Right ventricle myocardium superior (tissue), 1 donor: ENCODE measurements at regions not wholly inside any gene's neighbourhood (a gene's known extent, or its start where the extent isn't known, plus 50 kb on each side); places are given as distances from the start of the nearest gene placed in this dataset.
A peak's percentile ranks its signal among the peaks of the same experiment; 100 is the strongest.
"Not testable (repeated sequence)": the region's sequence is repeated elsewhere in the genome, so short reads cannot be mapped to it uniquely, and the experiment has no call there.

Experiments used
- ATAC-seq: fragments of 200-7000 bp; cut with Tn5 transposase; one replicate; pipeline ENCODE4 v1.9.1; 2020; ENCODE audit warnings: mild to moderate bottlenecking; ENCODE audit not compliant: poor library complexity
- DNase-seq: peaks from one replicate; pipeline ENCODE4 v3.0.0-alpha.2; 2020
- intact Hi-C: fragments of 100-400 bp; cut with DNase I; formaldehyde crosslinking; loops from one replicate; pipeline ENCODE4 v1.11.2; 2022
- donor health status: DM: no; HTN: yes; CAD: no; lungs with severe emphysema.

DNA sequence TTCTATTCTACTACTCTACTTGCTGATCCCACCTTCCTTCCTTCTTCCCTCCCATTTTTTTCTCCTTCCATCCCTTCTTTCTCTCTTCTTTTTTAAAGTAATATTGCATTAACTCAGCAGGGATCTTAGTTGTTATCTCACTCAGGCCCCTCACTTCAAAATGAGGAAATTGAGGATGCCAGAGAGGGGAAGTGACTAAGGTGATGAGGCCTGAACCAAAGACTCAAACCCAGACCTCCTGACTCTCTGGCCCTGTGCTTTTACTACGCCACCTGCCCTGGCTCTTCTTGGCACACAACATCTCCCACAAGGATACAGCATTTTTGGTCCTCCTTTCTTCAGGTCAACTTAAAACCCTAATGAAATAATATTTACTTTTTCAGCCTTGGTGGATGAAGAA lies 151.7 kb upstream of the ZNF648 start:
- no peak for ATAC-seq
- DNase-seq: no peak
- intact Hi-C loops: no loop called here

DNA sequence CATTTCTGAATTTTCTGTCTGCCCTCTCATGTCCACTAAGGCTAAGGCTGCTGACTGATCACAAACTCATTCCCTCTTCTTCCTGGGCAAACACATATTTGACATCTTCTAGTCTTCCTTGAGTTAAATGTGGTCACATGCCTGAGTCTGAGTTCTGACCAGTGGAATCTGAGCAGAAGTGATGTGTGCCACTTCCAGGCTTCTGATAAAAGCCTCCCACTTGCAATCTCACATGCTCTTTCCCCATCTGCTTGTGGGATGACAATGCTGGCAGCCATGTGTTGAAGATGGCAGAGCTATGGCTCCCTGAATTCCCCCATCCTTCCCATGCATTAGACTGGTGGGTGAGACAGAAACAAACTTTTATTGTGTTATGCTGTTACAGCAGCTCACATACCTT lies 149.9 kb upstream of the ZNF648 start:
- intact Hi-C loops: no loop called here
- no peak for ATAC-seq
- no peak for DNase-seq

DNA sequence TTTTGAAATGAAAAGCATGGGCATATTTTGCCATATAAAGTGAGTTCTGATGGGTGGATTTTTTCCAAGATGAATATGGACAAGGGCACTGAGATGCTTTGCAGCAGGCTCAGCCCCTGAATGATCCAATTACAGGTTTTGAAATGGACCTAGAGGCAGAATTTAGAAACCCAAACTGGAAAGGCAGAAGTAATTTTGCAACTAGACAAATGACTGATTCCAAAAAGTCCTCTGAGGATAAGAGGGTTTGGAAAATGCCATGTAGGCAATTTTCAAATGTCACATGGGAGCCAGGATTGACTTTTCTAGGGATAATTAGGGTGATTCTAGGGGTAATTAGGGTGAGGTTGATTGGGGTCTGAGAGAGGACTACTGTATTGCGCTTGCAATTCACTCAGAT lies 148.9 kb upstream of the ZNF648 start:
- no peak for DNase-seq
- intact Hi-C loops: no loop called here
- no peak for ATAC-seq

DNA sequence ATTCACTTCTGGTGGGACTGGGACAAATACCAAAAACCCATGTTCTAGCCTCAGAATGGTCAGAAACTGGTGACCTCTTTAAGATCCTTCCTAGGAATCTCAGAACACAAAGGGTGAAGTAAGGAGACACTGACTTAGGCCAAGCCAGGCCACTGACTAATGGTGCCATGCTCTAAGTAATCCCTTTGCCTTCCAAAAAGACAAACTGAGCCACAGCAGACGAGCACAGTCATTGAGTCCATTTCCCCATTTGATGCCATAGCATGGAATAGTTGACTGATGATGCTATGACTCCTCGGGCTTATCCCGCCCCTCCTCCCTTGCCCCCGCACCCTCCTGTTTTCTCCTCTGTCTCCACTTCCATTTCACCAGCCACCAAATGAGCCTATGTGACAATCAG lies 145.8 kb upstream of the ZNF648 start:
- peak; percentile 19 for ATAC-seq
- no peak for DNase-seq
- intact Hi-C loops: no loop called here

DNA sequence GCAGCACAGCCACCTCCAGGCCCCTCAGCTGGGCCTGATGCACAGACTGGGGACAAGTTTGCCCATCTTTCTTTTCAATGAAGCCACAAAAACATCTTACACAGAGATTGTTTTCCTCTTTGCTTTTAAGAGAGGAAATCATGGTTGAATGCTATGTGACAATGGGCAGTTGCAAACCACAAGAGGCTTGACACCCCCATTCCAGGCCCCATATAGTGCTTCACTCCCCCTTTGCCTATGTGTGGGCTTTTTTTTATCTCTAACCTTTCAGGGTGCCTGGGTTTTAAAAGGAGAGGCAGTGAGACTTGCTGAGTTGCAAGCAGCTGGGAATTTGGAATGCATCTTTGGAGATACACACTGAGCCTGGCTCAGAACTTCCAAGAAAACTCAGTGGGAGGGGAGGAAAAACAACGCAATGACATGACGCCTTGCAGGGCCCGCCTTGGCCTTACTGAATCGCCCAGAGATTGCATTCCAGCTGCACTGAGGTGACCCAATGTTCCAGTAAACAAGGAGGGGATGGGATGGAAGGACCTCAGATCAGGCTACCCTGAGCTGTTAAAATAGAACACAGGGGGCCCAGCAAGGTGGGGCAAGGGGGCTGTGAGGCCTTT lies 145.2 kb upstream of the ZNF648 start:
- intact Hi-C loops: no loop called here
- peak; percentile 78 for DNase-seq
- ATAC-seq: peak; percentile 88

DNA sequence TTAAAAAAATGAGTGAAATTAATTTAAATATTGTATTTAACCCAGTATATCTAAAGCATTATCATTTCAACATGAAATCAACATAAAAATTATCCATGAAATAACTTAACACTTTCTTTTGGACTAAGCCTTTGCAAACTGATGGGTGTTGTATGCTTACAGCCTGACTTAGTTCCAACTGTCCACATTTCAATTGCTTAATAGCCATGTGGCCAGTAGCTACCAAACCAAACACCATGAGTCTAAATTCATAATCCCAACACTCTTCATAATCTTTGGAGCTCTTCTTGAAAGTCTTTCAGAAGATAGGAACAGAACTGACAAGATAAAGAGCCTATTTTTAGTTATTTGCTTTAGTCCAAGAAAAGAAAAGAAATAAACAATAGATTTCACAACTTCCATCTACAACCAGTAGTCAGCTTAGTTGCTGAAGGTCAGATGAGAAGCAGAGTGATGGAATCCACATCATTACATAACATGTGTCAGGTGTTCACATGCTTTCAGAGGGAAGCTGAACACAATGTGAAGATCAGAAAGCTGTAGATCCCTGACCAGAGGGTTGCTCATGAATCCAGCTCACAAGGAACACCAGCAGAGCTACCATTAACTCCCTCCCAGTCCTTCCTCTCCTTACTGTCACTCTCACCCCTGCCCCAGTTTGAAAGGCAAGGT lies 144.0 kb upstream of the ZNF648 start:
- DNase-seq (no peak), ATAC-seq (peak; percentile 28)
- intact Hi-C loops: no loop called here

DNA sequence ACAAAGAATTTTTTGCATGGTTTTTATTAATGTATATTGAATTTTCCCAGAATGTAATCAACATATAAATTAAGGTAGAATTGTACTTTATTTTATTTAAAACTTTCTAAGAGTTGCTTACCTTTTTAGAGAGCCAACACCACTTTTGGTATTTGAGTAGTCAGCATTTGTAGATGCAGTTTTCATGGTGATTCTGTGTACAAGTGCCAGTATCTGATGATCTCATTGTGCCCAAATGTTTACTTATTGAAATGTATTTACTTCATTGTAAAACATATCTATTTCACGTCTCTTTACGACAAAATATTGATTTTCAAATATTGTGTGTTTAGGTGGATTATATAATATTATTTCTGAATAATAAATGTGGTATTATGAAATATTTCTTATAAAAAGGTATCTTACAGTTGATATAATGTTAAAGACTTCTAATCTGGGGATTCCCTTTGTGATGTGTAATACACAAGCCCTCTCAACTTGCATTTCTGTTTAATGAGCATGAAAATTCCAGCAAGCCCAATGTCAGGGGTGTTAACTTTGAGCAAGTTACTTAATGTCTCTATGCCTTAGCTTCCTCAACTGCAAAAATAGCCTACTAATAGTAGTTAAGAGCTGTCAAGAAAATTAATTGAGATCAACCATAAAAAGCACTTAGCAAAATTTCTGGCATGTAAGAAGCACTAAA lies 141.8 kb upstream of the ZNF648 start:
- intact Hi-C loops: no loop called here
- ATAC-seq: no peak
- DNase-seq: no peak

DNA sequence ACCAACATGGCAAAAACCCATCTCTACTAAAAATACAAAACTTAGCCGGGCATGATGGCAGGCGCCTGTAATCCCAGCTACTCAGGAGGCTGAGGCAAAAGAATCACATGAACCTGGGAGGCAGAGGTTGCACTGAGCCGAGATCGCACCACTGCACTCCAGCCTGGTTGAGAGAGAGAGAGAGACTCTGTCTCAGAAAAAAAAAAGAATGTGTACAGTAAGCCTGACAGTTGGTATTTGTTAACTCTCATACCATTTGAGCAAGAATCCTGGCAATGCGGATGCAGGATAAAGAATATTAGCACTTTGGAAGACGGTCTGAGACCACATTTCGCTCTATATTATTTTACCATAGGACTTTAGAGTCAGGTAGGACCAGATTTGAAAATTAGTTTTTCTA lies 140.0 kb upstream of the ZNF648 start:
- intact Hi-C loops, ATAC-seq, DNase-seq: not testable (repeated sequence)

DNA sequence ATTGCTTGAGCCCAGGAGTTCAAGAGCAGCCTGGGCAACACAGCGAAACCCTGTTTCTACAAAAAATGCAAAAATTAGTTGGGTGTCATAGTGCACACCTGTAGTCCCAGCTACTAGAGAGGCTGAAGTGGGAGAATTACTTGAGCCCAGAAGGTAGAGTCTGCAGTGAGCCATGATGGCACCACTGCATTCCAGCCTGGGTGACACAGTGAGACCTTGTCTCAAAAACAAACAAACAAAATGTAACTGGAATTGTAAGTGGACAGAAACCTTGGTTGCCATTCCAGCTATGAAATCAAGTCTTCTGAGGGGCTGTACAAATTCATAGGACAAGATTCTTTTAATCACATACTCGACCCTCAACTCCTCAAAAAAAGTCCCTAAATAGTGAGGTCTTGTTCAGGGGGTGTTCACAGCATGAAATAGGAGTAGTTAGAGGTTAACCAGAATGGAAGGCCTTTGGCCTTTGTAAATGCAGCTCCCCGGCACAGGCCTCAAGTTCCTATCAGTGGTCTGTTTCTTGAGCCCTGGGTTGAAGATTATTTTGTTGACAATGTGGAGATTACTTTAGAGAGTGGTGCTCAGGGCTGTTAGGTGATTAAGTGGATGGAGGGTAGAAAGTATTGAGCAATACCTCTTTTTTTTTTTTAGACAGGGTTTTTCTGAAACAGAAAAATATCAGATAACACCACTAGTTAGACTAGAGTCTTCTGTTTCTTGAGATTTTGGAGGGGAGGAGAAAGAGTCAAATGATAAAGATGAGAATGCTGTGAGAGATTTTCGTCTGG lies 138.7 kb upstream of the ZNF648 start:
- intact Hi-C loops: no loop called here
- DNase-seq: no peak
- no peak for ATAC-seq

DNA sequence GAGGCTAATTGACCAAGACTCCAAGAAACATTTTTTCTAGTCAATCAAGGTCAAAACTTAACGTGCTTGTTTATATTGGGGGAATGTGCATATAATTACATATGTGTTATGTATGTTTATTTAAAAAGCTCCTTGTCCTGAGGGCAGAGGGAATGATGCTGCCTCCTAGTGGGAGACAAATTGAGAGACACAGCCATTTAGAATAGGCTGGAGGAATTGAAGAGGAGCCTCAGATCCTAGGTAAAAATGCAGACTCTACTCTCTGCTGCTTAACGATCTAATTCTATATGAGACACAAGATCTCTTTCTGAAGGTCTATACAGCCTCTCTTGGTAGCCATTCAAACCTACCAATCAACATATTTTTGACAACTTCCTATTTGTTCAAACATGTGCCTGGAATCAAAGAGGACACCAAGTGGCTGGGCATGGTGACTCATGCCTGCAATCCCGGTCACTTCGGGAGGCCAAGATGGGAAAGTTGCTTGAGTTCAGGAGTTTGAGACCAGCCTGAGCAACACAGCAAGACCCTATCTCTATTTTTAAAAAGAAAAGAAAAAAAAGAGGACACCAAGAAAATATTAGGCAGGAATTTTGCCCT lies 136.6 kb upstream of the ZNF648 start:
- no peak for ATAC-seq
- intact Hi-C loops: loop anchor here (10.0 kb wide), 1 partner anchor 53 kb away; no protein-coding TSS in a partner anchor
- DNase-seq: no peak

DNA sequence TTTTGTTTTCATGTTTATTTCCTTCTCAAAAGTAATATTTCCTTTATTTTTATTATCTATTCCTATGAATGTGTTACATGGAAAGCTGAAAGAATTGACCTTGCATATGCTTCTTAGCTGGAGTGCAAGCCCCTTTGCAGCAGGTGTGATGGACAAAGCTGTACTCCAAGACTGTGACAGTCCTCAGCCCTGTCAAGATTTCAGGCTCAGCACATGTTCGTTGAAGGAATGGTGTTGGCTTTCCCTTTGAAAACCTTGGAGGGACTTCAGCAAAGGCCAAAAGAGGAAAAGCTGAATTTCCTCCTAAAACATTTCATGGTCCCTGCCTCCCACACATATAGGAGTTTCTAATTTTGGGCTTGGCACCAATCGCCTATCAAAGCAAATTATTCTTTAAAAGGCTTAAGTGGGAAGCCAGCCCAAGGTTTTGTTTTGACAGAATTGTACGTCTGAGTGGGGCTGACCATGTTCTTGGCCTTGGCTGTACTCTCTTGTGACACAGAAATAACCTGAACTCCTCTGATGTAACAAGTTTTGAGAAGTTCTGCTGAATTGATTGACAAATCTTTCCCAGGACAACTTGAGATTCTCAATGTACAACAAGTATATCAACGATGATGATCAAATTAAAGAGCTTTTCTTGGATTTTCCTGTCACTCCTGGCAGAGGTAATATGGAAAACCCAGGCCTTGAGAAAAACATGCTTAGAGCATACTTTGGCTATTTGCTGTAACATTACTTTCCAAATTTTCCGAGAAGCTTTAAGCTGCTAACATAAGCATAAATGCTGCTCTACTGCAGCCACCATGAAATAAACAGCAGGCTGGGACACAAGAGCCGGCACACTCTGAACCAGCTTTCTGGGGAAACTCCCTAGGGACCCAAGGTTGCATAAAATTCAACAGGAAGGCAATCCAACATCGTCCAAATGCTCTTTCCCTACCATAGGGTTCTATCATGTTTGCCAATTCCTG lies 135.7 kb upstream of the ZNF648 start:
- peak; percentile 85 for ATAC-seq
- DNase-seq: peak; percentile 48
- intact Hi-C loops: loop anchor here (10.0 kb wide), 1 partner anchor 52 kb away; no protein-coding TSS in a partner anchor

DNA sequence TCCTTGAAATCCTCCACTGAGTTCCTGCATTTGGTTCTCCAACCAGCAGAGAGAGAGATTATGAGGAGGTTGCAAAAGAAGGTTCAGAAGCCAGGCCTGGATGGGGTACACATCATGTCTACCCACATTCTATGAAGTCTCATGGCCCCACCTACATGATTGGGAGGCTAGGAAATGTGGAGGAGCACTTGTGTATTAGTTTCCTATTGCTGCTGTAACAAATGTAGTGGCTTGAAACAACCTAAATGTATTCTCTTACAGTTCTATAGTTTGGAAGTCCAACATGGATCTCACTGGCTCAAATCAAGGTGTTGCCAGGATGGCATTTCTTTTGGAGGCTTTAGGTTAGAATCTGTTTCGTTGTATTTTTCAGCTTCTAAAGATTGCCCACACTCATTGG lies 134.2 kb upstream of the ZNF648 start:
- DNase-seq (no peak), ATAC-seq (no peak)
- intact Hi-C loops: loop anchor here (10.0 kb wide), 1 partner anchor 51 kb away; no protein-coding TSS in a partner anchor

DNA sequence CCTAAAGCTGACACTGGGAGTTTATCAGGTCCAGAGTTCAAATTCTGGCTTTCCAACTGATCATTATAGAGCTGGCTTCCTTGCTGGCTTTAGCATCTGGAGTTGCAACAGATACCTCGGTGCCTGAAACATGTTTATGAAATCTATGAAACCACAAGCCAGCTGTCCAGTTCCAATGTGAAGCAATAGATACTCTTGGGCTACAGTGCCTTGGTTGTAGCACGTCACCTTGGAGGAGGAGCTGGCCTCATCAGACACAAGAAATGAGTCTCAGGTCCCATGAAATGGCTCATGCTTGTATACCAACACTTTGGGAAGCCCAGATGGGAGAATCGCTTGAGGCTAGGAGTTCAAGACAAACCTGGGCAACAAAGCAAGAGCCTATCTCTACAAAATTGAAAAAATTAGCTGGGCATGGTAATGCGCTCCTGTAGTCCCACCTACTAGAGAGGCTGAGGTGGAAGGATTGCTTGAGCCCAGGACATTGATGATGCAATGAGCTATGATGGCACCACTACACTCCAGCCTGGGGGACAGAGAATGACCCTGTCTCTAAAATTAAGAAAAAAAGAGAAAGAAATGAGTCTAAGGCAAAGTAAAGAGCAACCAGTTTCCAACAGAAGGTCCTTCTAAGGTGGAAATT lies 132.5 kb upstream of the ZNF648 start:
- ATAC-seq: peak; percentile 76
- peak; percentile 68 for DNase-seq
- intact Hi-C loops: loop anchor here (10.0 kb wide), 1 partner anchor 49 kb away; no protein-coding TSS in a partner anchor

DNA sequence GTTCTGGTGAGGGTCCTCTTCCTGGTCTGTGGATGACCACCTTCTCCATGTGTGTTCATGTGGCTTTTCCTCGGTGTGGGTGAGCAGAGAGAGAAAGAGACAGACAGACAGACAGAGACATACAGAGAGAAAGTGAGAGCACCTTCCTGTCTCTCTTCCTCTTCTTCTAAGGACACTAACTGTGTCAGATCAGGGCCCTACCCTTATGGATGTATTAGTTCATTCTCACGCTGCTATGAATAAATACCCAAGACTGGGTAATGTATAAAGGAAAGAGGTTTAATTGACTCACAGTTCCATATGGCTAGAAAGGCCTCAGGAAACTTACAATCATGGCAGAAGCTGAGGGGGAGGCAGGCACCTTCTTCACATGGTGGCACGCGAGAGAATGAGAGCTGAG lies 131.5 kb upstream of the ZNF648 start:
- DNase-seq: no peak
- no peak for ATAC-seq
- intact Hi-C loops: loop anchor here (10.0 kb wide), 1 partner anchor 48 kb away; no protein-coding TSS in a partner anchor

DNA sequence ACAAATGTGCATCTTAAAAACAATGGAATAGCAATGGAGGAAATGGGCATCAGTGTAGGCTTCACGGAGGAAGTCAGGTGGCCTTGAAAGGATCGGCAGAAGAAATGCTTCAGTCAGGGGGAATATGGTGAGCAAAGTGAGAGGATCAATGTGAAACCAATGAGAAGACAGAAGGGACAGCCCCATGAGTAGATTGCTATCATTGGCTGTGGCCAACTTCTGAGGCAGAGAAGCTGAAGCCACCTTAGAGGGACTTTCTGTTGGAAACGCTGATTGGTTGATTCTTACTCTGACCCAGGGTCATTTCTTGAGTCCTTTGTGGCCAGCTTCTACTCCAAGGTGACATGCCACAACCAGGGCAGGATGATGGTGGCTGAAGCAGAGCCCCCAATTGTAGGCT lies 130.7 kb upstream of the ZNF648 start:
- intact Hi-C loops: loop anchor here (10.0 kb wide), 1 partner anchor 47 kb away; no protein-coding TSS in a partner anchor

DNA sequence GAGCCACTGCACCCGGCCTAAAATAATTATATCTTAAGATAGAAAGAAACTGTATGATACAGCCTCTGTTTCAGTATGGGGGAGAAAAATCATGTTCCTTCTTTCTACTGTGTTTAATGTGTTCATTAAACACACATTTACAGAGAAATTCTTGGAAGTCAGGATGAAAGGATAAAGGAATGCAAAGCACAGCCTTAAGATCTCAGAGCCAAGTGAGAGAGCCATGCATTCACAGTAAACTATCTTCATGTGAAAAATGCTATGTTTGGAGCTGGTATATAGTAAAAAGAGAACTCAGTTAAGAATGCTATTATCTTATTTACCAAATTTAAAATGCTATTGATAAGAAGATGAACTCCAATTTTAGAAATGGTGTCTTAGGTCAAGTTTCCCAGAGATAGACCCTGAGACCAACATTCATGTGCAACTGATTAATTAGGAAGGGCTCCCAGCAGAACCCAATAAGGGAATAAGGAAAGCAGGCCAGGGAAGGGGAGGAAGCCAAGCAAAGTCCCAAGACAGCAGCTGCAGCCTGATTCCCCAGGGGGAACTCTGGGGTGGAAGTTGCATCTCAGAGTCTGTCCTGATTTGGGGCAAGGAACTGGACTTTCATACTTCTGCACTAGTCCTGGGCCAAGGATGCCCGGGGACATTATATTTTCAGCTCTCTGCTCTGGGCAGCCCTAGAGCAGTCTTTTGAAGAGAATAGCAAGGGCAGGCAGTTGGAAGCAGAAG lies 130.0 kb upstream of the ZNF648 start:
- intact Hi-C loops: loop anchor here (10.0 kb wide), 1 partner anchor 47 kb away; no protein-coding TSS in a partner anchor
- ATAC-seq: peak; percentile 30

More for the DNA sequence above, 130.7 kb upstream of the ZNF648 start:
- ATAC-seq (no peak), DNase-seq (no peak)

More for the DNA sequence above, 130.0 kb upstream of the ZNF648 start:
- no peak for DNase-seq
